Omental fat pad (tissue), 3 donors: ENCODE measurements at regions not wholly inside any gene's neighbourhood (a gene's known extent, or its start where the extent isn't known, plus 50 kb on each side); places are given as distances from the start of the nearest gene placed in this dataset.
"Not testable (repeated sequence)": the region's sequence is repeated elsewhere in the genome, so short reads cannot be mapped to it uniquely, and the experiment has no call there.

ENCODE experiments used
- ATAC-seq: fragments of 150-250 bp; one replicate; pipeline ENCODE4 v1.9.1; 2016; ENCODE audit warnings: mild to moderate bottlenecking, moderate library complexity; ENCODE audit not compliant: low FRiP score
- DNase-seq: peaks from one replicate; pipeline ENCODE4 v3.0.0-alpha.2; 2019; ENCODE audit warnings: low spot score
- CTCF ChIP-seq, 3 donors: fragments of 450-650 bp; IDR thresholded peaks; one replicate each; pipeline ENCODE4 v1.5.1; 2016 to 2017; ENCODE audit warnings: antibody characterized with exemption in 3 of 3, mild to moderate bottlenecking in 3 of 3, moderate library complexity in 2 of 3

GRCh38 chr16:35575432-35575821 is 2116.0 kb downstream of the TP53TG3F start:
- ATAC-seq = no peak
- TF ChIP-seq CTCF (IDR thresholded peaks at IDR 0.05) = no peak
- DNase-seq = no peak

- no peak for DNase-seq
- no peak for TF ChIP-seq CTCF (IDR thresholded peaks at IDR 0.05)
- ATAC-seq = no peak
Observed at GRCh38 chr16:35585411-35585810, 2126.0 kb downstream of the TP53TG3F start.

- not testable (repeated sequence) for DNase-seq, ATAC-seq
Observed at GRCh38 chr16:35590913-35591312, 2131.5 kb downstream of the TP53TG3F start.

- no peak for ATAC-seq
- DNase-seq = no peak
- no peak for TF ChIP-seq CTCF (IDR thresholded peaks at IDR 0.05)
Observed at GRCh38 chr16:35596467-35596866, 2137.1 kb downstream of the TP53TG3F start.

GRCh38 chr16:35598696-35599332 is 2139.4 kb downstream of the TP53TG3F start:
- TF ChIP-seq CTCF (IDR thresholded peaks at IDR 0.05) = no peak
- ATAC-seq (no peak), DNase-seq (no peak)

GRCh38 chr16:35599429-35600160 is 2140.2 kb downstream of the TP53TG3F start:
- no peak for ATAC-seq
- no peak for TF ChIP-seq CTCF (IDR thresholded peaks at IDR 0.05)

GRCh38 chr16:35600161-35600555 is 2140.7 kb downstream of the TP53TG3F start:
- not testable (repeated sequence) for ATAC-seq, DNase-seq

More at GRCh38 chr16:35599429-35600160, 2140.2 kb downstream of the TP53TG3F start:
- no peak for DNase-seq

- TF ChIP-seq CTCF (IDR thresholded peaks at IDR 0.05) = no peak
Observed at GRCh38 chr16:35602116-35602515, 2142.7 kb downstream of the TP53TG3F start.

GRCh38 chr16:35603371-35603770 is 2144.0 kb downstream of the TP53TG3F start:
- ATAC-seq, DNase-seq: not testable (repeated sequence)

More at GRCh38 chr16:35602116-35602515, 2142.7 kb downstream of the TP53TG3F start:
- no peak for DNase-seq
- ATAC-seq = no peak
